ENCODE measurements at regions not wholly inside any gene's neighbourhood (a gene's known extent, or its start where the extent isn't known, plus 50 kb on each side); places are given as distances from the start of the nearest gene placed in this dataset.

DNA sequence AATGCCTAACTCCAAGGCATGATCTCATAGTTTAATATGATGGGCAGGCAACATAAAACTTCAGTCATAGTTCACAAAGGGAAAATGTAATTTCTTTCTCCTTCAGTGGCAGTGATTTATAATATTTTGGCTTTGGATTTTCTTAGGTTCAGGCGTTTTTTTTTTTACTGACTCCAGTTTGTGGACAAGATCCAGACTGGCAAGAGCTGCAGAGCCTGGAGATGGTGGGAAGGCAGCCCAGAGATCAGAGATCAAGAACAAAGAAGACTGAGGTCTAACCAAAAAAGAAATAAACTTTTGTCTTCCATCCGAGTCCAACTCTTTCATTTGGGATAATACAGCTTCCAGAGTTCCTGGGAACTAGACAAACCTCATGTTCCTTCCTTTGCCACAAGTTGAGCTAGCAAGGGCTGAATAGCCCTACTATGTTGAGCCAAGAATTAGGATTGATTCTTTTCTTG, 215.3 kb upstream of the SETBP1 start:
- peak; percentile 70 for DNase-seq
- no peaks in the 10 kb centered on the region for H3K36me3 ChIP-seq (ENCODE audit: control insufficient read depth, insufficient read depth, low read length)
- WGBS (ENCODE audit: insufficient coverage), result no CpG with 5 or more reads among the region's 2 CpGs
- H3K4me1 ChIP-seq (ENCODE audit: control insufficient read depth, insufficient read depth, low read length), result no peaks in the 10 kb centered on the region
- H3K9me3 ChIP-seq (replicated peaks; ENCODE audit: control insufficient read depth, low read depth, low read length), result no peaks in the 10 kb centered on the region
- no peak overlapping the region for H3K4me3 ChIP-seq (ENCODE audit: low read length)
- no peak overlapping the region for H3K27ac ChIP-seq (ENCODE audit: low read length)
- H3K27me3 ChIP-seq (ENCODE audit: control insufficient read depth, insufficient read depth, low read length), result no peaks in the 10 kb centered on the region

GRCh38 chr18:44466997-44467396, 213.7 kb upstream of the SETBP1 start:
- Histone ChIP-seq H3K4me1 (ENCODE audit: control insufficient read depth, insufficient read depth, low read length) (no peaks in the 10 kb centered on the region), H3K36me3 (ENCODE audit: control insufficient read depth, insufficient read depth, low read length) (no peaks in the 10 kb centered on the region), H3K9me3 (replicated peaks; ENCODE audit: control insufficient read depth, low read depth, low read length) (no peaks in the 10 kb centered on the region), H3K27ac (ENCODE audit: low read length) (no peak overlapping the region), H3K4me3 (ENCODE audit: low read length) (no peak overlapping the region), H3K27me3 (ENCODE audit: control insufficient read depth, insufficient read depth, low read length) (no peaks in the 10 kb centered on the region)
- DNase-seq, result no peak
- no CpG with 5 or more reads among the region's 2 CpGs for WGBS (ENCODE audit: insufficient coverage)

- Histone ChIP-seq H3K27me3 (ENCODE audit: control insufficient read depth, insufficient read depth, low read length) (no peaks in the 10 kb centered on the region), H3K4me1 (ENCODE audit: control insufficient read depth, insufficient read depth, low read length) (no peaks in the 10 kb centered on the region), H3K9me3 (replicated peaks; ENCODE audit: control insufficient read depth, low read depth, low read length) (no peaks in the 10 kb centered on the region), H3K4me3 (ENCODE audit: low read length) (no peak overlapping the region), H3K27ac (ENCODE audit: low read length) (no peak overlapping the region), H3K36me3 (ENCODE audit: control insufficient read depth, insufficient read depth, low read length) (no peaks in the 10 kb centered on the region)
- WGBS (ENCODE audit: insufficient coverage), result no CpG with 5 or more reads among the region's 2 CpGs
- DNase-seq, result no peak
These were observed 213.0 kb upstream of the SETBP1 start for GRCh38 chr18:44467718-44468117.

GRCh38 chr18:44473394-44474066, 207.2 kb upstream of the SETBP1 start:
- Histone ChIP-seq H3K36me3 (ENCODE audit: control insufficient read depth, insufficient read depth, low read length) (no peaks in the 10 kb centered on the region), H3K9me3 (replicated peaks; ENCODE audit: control insufficient read depth, low read depth, low read length) (no peaks in the 10 kb centered on the region), H3K4me1 (ENCODE audit: control insufficient read depth, insufficient read depth, low read length) (no peaks in the 10 kb centered on the region), H3K27ac (ENCODE audit: low read length) (no peak overlapping the region), H3K27me3 (ENCODE audit: control insufficient read depth, insufficient read depth, low read length) (no peaks in the 10 kb centered on the region), H3K4me3 (ENCODE audit: low read length) (no peak overlapping the region)
- 73% methylated on average over 2 of the region's 2 CpGs for WGBS (ENCODE audit: insufficient coverage)
- DNase-seq, result no peak

DNA sequence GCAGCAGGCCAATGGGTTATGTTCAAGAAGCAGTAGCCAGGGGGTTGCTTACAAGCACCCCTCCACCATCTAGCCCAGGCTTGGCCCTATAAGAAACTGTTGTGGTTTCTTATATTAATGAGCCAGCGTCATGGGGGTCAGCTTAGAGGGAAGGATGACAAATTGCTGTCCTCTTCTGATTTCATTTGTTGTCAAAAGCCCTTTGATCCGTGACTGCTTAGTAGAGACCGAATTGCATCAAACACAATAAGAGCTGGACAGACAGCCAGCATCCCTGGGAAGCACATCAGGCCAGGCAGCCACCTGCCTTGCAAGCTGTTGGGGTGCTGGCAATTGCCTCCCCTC, 206.6 kb upstream of the SETBP1 start:
- Histone ChIP-seq H3K36me3 (ENCODE audit: control insufficient read depth, insufficient read depth, low read length) (no peaks in the 10 kb centered on the region), H3K4me3 (ENCODE audit: low read length) (no peak overlapping the region), H3K9me3 (replicated peaks; ENCODE audit: control insufficient read depth, low read depth, low read length) (peaks cover under 1% of the 10 kb centered on the region), H3K27me3 (ENCODE audit: control insufficient read depth, insufficient read depth, low read length) (no peaks in the 10 kb centered on the region), H3K4me1 (ENCODE audit: control insufficient read depth, insufficient read depth, low read length) (no peaks in the 10 kb centered on the region), H3K27ac (ENCODE audit: low read length) (no peak overlapping the region)
- no peak for DNase-seq
- WGBS (ENCODE audit: insufficient coverage), result 73% methylated on average over 2 of the region's 3 CpGs

GRCh38 chr18:44474591-44474990, 206.1 kb upstream of the SETBP1 start:
- H3K4me1 ChIP-seq (ENCODE audit: control insufficient read depth, insufficient read depth, low read length), result no peaks in the 10 kb centered on the region
- no peak overlapping the region for H3K4me3 ChIP-seq (ENCODE audit: low read length)
- peaks cover 6% of the 10 kb centered on the region for H3K9me3 ChIP-seq (replicated peaks; ENCODE audit: control insufficient read depth, low read depth, low read length)
- no peak overlapping the region for H3K27ac ChIP-seq (ENCODE audit: low read length)
- no peaks in the 10 kb centered on the region for H3K27me3 ChIP-seq (ENCODE audit: control insufficient read depth, insufficient read depth, low read length)
- H3K36me3 ChIP-seq (ENCODE audit: control insufficient read depth, insufficient read depth, low read length), result no peaks in the 10 kb centered on the region
- peak; percentile 69 for DNase-seq

- 67% methylated on average over 2 of the region's 4 CpGs for WGBS (ENCODE audit: insufficient coverage)
- DNase-seq, result peak; percentile 57
- Histone ChIP-seq H3K4me1 (ENCODE audit: control insufficient read depth, insufficient read depth, low read length) (no peaks in the 10 kb centered on the region), H3K27me3 (ENCODE audit: control insufficient read depth, insufficient read depth, low read length) (no peaks in the 10 kb centered on the region), H3K27ac (ENCODE audit: low read length) (no peak overlapping the region), H3K36me3 (ENCODE audit: control insufficient read depth, insufficient read depth, low read length) (no peaks in the 10 kb centered on the region), H3K4me3 (ENCODE audit: low read length) (no peak overlapping the region), H3K9me3 (replicated peaks; ENCODE audit: control insufficient read depth, low read depth, low read length) (peaks cover 9% of the 10 kb centered on the region)
These were observed 197.9 kb upstream of the SETBP1 start for GRCh38 chr18:44482761-44483160.

GRCh38 chr18:44495151-44495550, 185.5 kb upstream of the SETBP1 start:
- Histone ChIP-seq H3K9me3 (replicated peaks; ENCODE audit: control insufficient read depth, low read depth, low read length) (no peaks in the 10 kb centered on the region), H3K4me3 (ENCODE audit: low read length) (no peak overlapping the region), H3K27me3 (ENCODE audit: control insufficient read depth, insufficient read depth, low read length) (no peaks in the 10 kb centered on the region), H3K36me3 (ENCODE audit: control insufficient read depth, insufficient read depth, low read length) (no peaks in the 10 kb centered on the region), H3K27ac (ENCODE audit: low read length) (no peak overlapping the region), H3K4me1 (ENCODE audit: control insufficient read depth, insufficient read depth, low read length) (no peaks in the 10 kb centered on the region)
- DNase-seq, result no peak
- WGBS (ENCODE audit: insufficient coverage), result 100% methylated on average over 3 of the region's 5 CpGs

DNA sequence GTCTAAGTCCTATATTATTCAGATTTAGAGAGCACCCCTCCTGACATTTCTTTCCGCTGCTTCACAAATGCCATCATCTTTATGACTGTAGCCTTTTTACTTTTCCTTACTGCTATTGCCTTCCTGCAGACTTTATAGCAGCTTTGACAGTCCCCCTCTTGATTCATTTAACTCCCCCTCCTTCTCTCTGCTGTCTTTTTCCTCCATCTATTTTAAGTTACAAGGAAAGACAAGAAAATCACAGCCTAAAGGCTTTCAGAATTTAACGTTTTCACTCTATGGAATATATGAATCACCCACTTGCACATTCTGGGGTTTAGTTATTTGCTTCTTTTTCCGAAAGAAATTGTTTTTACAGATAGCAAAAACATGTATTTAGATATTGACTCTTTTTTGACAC, 183.4 kb upstream of the SETBP1 start:
- Histone ChIP-seq H3K36me3 (ENCODE audit: control insufficient read depth, insufficient read depth, low read length) (no peaks in the 10 kb centered on the region), H3K4me1 (ENCODE audit: control insufficient read depth, insufficient read depth, low read length) (no peaks in the 10 kb centered on the region), H3K4me3 (ENCODE audit: low read length) (no peak overlapping the region), H3K9me3 (replicated peaks; ENCODE audit: control insufficient read depth, low read depth, low read length) (no peaks in the 10 kb centered on the region), H3K27me3 (ENCODE audit: control insufficient read depth, insufficient read depth, low read length) (no peaks in the 10 kb centered on the region), H3K27ac (ENCODE audit: low read length) (no peak overlapping the region)
- peak; percentile 52 for DNase-seq
- 80% methylated on average over 1 of the region's 3 CpGs for WGBS (ENCODE audit: insufficient coverage)

GRCh38 chr18:44497757-44498490, 182.8 kb upstream of the SETBP1 start:
- WGBS (ENCODE audit: insufficient coverage), result 63% methylated on average over 2 of the region's 3 CpGs
- no peak for DNase-seq
- Histone ChIP-seq H3K9me3 (replicated peaks; ENCODE audit: control insufficient read depth, low read depth, low read length) (no peaks in the 10 kb centered on the region), H3K4me1 (ENCODE audit: control insufficient read depth, insufficient read depth, low read length) (no peaks in the 10 kb centered on the region), H3K27ac (ENCODE audit: low read length) (no peak overlapping the region), H3K27me3 (ENCODE audit: control insufficient read depth, insufficient read depth, low read length) (no peaks in the 10 kb centered on the region), H3K36me3 (ENCODE audit: control insufficient read depth, insufficient read depth, low read length) (no peaks in the 10 kb centered on the region), H3K4me3 (ENCODE audit: low read length) (no peak overlapping the region)

Data from muscle of leg (tissue), 3 donors.